IPS DF 6.9 (cell line): ENCODE measurements at regions not wholly inside any gene's neighbourhood (a gene's known extent, or its start where the extent isn't known, plus 50 kb on each side); places are given as distances from the start of the nearest gene placed in this dataset.

Source experiments
- DNase-seq: peaks from one replicate; pipeline ENCODE4 v3.0.0-alpha.2; 2013; ENCODE audit warnings: low read depth, low spot score
- H3K27ac ChIP-seq: one replicate; pipeline ENCODE4 v1.5.1; 2013; ENCODE audit warnings: low read length, control low read depth
- H3K27me3 ChIP-seq: 2 replicates; pipeline ENCODE4 v1.6.1; 2013; ENCODE audit warnings: mild to moderate bottlenecking, low read length; ENCODE audit not compliant: control insufficient read depth, insufficient read depth
- H3K36me3 ChIP-seq: 2 replicates; pipeline ENCODE4 v1.6.1; 2013; ENCODE audit warnings: low read length; ENCODE audit not compliant: control insufficient read depth, insufficient read depth
- H3K4me1 ChIP-seq: 2 replicates; pipeline ENCODE4 v1.6.1; 2013; ENCODE audit warnings: low read length; ENCODE audit not compliant: control insufficient read depth, insufficient read depth
- H3K4me3 ChIP-seq: 2 replicates; pipeline ENCODE4 v1.5.1; 2013; ENCODE audit warnings: mild to moderate bottlenecking, low read length
- H3K9me3 ChIP-seq: 2 replicates; pipeline ENCODE4 v1.6.1; 2013; ENCODE audit warnings: low read length, inconsistent platforms; ENCODE audit not compliant: control insufficient read depth, insufficient read depth
- WGBS: extraction: QIAGEN DNeasy Blood & Tissue Kit; methylation state at CpG from one replicate; pipeline ENCODE4 v1.1.7; 2013; ENCODE audit warnings: mixed read lengths, missing lambda C conversion rate; ENCODE audit not compliant: insufficient read length, insufficient coverage; 5-methylcytosine and 5-hydroxymethylcytosine counted together

- H3K9me3 ChIP-seq = no peaks in the 10 kb centered on the region
- no peaks in the 10 kb centered on the region for H3K36me3 ChIP-seq
- H3K4me3 ChIP-seq = no peak overlapping the region
- H3K27ac ChIP-seq = no peak overlapping the region
- no peaks in the 10 kb centered on the region for H3K4me1 ChIP-seq
- H3K27me3 ChIP-seq = no peaks in the 10 kb centered on the region
- WGBS = no CpG with 5 or more reads among the region's 1 CpG
- DNase-seq = no peak
These were observed 205.1 kb upstream of the SGCD start for GRCh38 chr5:156121882-156122281.

GRCh38 chr5:156124708-156125107, 202.3 kb upstream of the SGCD start:
- DNase-seq = no peak
- H3K4me1 ChIP-seq = no peaks in the 10 kb centered on the region
- H3K27me3 ChIP-seq = no peaks in the 10 kb centered on the region
- H3K4me3 ChIP-seq = no peak overlapping the region
- no CpG with 5 or more reads among the region's 1 CpG for WGBS
- H3K36me3 ChIP-seq = no peaks in the 10 kb centered on the region
- no peaks in the 10 kb centered on the region for H3K9me3 ChIP-seq
- H3K27ac ChIP-seq = no peak overlapping the region

DNA sequence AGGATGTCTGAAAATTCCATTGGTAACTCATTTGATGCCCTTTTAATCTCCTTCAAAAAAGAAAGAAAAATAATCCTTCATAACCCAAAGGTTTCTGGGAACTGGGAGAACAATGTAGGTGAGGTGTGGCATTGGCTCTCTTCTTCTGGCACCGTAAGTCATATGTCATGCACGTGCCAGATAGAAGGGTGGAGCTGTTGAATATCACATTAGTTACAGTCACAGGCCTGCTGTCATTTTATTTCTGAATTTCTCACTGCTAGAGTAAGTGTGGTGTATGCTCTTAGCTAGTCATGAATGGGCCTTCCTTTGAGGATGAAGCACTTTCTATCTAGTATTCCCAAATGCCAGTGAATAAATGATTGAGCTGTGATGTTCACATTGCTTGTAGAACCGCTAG, 201.8 kb upstream of the SGCD start:
- Histone ChIP-seq H3K27ac (no peak overlapping the region), H3K4me1 (no peaks in the 10 kb centered on the region), H3K4me3 (no peak overlapping the region), H3K36me3 (no peaks in the 10 kb centered on the region), H3K9me3 (no peaks in the 10 kb centered on the region), H3K27me3 (no peaks in the 10 kb centered on the region)
- no CpG with 5 or more reads among the region's 3 CpGs for WGBS
- DNase-seq = no peak

DNA sequence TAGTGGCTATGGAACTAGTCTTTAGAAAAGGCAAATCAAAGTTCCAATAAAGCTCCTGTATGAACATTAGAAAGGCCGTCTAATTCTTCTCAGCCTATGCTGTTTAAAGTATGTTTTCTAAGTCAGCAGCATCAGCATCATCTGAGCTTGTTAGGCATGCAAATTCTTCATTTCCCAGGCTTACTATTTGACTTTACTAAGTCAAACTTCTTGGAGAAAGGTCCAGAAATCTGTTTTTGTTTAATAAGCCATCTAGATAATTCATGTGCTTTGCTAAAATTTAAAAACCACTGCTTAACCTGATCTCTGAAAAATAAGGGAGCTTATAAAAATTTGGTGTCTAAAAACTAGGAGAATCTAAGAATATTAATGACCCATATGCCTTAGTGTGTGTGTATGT, 200.2 kb upstream of the SGCD start:
- no CpG with 5 or more reads among the region's 1 CpG for WGBS
- no peaks in the 10 kb centered on the region for H3K36me3 ChIP-seq
- no peak overlapping the region for H3K27ac ChIP-seq
- no peak overlapping the region for H3K4me3 ChIP-seq
- H3K9me3 ChIP-seq = no peaks in the 10 kb centered on the region
- H3K4me1 ChIP-seq = no peaks in the 10 kb centered on the region
- no peaks in the 10 kb centered on the region for H3K27me3 ChIP-seq
- no peak for DNase-seq

- Histone ChIP-seq H3K27me3 (no peaks in the 10 kb centered on the region), H3K4me3 (no peak overlapping the region)
- WGBS = no CpG with 5 or more reads among the region's 2 CpGs
These were observed 198.9 kb upstream of the SGCD start for GRCh38 chr5:156128026-156128425.

DNA sequence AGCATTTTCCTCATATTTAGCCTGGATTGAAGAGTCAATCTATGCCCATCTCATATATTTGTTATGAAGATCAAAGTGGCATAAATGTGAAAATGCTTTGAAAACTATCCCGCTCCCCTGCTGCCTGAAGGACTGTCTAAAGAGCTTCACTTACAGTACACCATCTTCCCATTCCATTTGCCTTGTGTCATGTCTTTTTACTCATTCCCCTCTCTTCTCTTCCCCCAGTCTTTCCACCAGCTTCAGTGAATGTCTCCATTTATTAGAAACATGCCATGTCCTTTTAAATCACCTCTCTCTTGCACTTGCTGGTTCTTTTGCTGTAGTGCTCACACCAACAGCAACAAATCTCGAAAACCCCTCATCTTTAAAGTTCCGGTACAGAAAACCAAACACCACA, 192.7 kb upstream of the SGCD start:
- H3K9me3 ChIP-seq = no peaks in the 10 kb centered on the region
- no peak overlapping the region for H3K4me3 ChIP-seq
- H3K4me1 ChIP-seq = no peaks in the 10 kb centered on the region
- DNase-seq = no peak
- no peaks in the 10 kb centered on the region for H3K27me3 ChIP-seq
- H3K36me3 ChIP-seq = no peaks in the 10 kb centered on the region
- WGBS = no CpG with 5 or more reads among the region's 3 CpGs
- no peak overlapping the region for H3K27ac ChIP-seq

More at GRCh38 chr5:156128026-156128425, 198.9 kb upstream of the SGCD start:
- Histone ChIP-seq H3K9me3 (no peaks in the 10 kb centered on the region), H3K4me1 (no peaks in the 10 kb centered on the region), H3K36me3 (no peaks in the 10 kb centered on the region), H3K27ac (no peak overlapping the region)
- no peak for DNase-seq

- Histone ChIP-seq H3K4me3 (no peak overlapping the region), H3K27ac (no peak overlapping the region), H3K27me3 (no peaks in the 10 kb centered on the region), H3K9me3 (no peaks in the 10 kb centered on the region), H3K36me3 (no peaks in the 10 kb centered on the region), H3K4me1 (no peaks in the 10 kb centered on the region)
- WGBS = no CpG with 5 or more reads among the region's 1 CpG
- DNase-seq = no peak
These were observed 191.4 kb upstream of the SGCD start for GRCh38 chr5:156135531-156135930.

DNA sequence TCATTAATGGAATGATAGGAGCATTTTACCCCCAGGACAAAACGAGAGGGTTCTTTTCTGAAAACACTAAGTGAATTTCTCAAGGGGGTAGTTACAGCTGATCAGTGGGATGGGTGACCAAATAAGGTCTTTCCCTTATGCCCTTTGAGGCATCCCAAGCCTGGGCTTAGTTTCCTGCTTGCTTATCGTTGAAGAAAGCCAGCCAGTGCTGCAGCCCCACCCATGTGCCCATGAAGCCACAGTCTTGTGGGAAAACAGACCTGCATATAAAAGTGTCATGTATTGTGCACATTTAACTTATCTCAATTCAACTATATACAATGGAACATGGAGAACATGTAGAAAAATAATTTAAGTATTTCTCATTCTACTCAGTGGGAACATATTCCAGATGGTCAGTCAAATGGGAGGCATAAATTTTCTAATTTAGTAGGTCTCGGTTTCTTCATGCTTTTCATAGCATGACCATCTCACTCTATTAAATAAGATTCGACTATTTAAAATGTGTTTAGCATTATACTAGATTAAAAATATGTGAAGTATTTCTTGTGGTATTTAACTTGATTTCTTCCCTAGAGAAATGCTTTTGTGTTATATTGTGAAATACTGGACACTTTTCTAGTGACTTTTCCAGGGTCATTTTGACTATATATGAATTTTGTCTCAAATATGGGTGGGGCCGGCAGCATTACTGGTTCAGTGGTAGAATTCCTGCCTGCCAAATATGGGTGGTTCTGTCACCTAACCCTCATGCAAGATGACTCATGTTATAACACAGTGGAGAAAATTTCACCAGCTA, 189.7 kb upstream of the SGCD start:
- no CpG with 5 or more reads among the region's 5 CpGs for WGBS
- no peaks in the 10 kb centered on the region for H3K36me3 ChIP-seq
- no peaks in the 10 kb centered on the region for H3K9me3 ChIP-seq
- no peak for DNase-seq
- no peaks in the 10 kb centered on the region for H3K27me3 ChIP-seq
- H3K4me1 ChIP-seq = no peaks in the 10 kb centered on the region
- H3K4me3 ChIP-seq = no peak overlapping the region
- no peak overlapping the region for H3K27ac ChIP-seq

DNA sequence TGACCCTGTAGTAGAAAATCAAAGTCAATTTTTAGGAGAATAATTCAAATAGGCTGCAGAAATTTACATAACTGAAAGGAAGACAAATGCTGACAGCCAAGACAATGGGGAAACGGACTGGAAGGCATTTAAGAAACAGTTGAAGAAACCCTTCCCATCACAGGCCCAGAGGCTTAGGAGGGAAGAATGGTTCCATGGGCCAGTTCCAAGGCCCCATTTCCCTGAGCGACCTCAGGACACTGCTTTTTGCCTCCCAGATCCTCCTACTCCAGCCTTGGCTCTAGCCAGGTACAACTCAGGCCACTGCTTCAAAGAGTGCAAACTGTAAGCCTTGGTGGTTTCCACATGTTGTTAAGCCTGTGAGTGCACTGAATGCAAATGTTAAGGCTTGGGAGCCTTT, 184.1 kb upstream of the SGCD start:
- no peaks in the 10 kb centered on the region for H3K4me1 ChIP-seq
- no peak for DNase-seq
- H3K4me3 ChIP-seq = no peak overlapping the region
- H3K9me3 ChIP-seq = no peaks in the 10 kb centered on the region
- no peaks in the 10 kb centered on the region for H3K36me3 ChIP-seq
- H3K27me3 ChIP-seq = no peaks in the 10 kb centered on the region
- no CpG with 5 or more reads among the region's 2 CpGs for WGBS
- no peak overlapping the region for H3K27ac ChIP-seq

DNA sequence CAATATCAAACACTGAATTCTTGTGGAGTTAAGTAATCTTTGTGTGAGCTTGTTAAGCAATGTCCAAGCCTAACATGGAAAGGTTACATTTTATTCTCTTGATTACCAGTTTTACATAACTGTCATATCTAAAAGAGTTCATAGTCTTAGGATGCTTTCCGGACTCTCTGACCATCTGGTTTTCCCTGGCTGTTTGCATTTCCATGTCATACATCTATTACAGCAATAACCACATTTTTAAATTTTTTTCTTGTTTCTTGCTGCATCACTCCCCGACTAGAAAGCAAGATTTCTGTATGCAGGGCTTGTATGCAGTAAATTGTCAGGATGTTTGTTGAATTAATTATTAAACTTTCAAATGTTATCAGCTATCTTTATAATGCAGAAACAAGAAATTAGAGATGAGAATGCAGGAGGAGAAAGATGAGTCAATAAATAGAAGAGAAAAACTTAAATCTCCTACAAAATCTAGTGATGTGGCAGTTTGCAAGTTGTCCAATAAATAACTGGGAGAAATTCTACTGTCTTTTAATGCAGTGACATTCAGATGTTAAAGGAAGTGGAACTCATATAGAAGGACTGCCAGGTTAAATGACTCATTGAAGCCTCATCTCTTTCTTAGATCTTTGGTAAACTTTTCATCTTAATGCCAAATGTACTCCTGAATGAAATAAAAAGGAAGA, 179.6 kb upstream of the SGCD start:
- Histone ChIP-seq H3K27me3 (no peaks in the 10 kb centered on the region), H3K4me3 (no peak overlapping the region), H3K4me1 (no peaks in the 10 kb centered on the region), H3K36me3 (no peaks in the 10 kb centered on the region), H3K9me3 (no peaks in the 10 kb centered on the region), H3K27ac (no peak overlapping the region)
- WGBS = no CpG with 5 or more reads among the region's 2 CpGs
- DNase-seq = no peak

DNA sequence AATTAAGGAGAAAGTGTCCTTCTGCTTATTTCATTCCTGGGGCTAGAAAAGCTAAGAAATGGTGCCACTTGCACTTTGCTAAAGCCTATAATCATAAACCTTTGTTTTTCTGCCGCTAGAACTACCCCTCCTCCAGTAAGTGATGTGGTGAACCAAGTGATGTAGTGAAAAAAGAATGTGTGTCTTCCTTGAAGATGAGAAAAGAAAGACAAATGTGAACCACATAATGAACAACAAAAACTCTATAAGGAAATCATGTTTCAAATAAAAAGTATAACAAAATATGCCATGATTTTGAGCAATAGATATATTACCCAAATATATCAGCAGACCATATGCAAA, 179.0 kb upstream of the SGCD start:
- Histone ChIP-seq H3K4me3 (no peak overlapping the region), H3K27ac (no peak overlapping the region), H3K36me3 (no peaks in the 10 kb centered on the region), H3K9me3 (no peaks in the 10 kb centered on the region), H3K4me1 (no peaks in the 10 kb centered on the region), H3K27me3 (no peaks in the 10 kb centered on the region)
- DNase-seq = no peak
- no CpG with 5 or more reads among the region's 1 CpG for WGBS
